OCI-LY3 (cell line): ENCODE measurements at regions not wholly inside any gene's neighbourhood (a gene's known extent, or its start where the extent isn't known, plus 50 kb on each side); places are given as distances from the start of the nearest gene placed in this dataset.

Source experiments
- EZH2phosphoT487 ChIP-seq: fragments of 200-600 bp; shearing (Covaris generic); IDR thresholded peaks from 2 replicates; pipeline ENCODE4 v1.6.1; 2018; ENCODE audit warnings: antibody characterized with exemption, mixed run types, low read depth
- TF ChIP-seq, protein P1 (sequence below): fragments of 200-600, 300-600 bp; sonication (generic); IDR thresholded peaks from 2 replicates; pipeline ENCODE4 v1.5.1; 2014; ENCODE audit warnings: antibody characterized with exemption, low read length, low read depth

DNA sequence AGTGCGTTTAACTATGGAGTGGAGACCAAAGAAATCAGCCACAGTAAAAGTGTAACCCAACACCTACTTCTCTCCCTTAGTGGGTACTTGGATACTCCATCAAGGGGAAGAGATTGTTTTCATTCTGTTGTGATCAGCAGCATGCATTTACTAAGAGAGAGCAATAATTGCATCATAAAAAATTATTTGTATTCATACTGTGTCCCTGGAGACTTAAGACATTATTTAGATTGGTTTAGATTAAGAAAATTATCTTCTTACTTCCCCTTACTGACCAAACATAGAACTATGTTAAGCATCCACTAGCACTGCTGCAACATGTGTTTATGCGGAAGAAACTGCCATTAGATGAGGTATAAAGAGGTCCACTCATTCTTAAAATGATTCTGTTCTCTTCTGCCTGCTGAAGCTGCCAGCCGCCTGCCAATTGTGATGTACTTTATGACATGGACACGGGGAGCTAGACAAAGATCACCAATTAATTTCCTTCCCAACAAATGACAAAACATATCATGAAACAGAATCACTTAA is 738.5 kb downstream of the DIAPH3 start:
- TF ChIP-seq, protein P1, sequence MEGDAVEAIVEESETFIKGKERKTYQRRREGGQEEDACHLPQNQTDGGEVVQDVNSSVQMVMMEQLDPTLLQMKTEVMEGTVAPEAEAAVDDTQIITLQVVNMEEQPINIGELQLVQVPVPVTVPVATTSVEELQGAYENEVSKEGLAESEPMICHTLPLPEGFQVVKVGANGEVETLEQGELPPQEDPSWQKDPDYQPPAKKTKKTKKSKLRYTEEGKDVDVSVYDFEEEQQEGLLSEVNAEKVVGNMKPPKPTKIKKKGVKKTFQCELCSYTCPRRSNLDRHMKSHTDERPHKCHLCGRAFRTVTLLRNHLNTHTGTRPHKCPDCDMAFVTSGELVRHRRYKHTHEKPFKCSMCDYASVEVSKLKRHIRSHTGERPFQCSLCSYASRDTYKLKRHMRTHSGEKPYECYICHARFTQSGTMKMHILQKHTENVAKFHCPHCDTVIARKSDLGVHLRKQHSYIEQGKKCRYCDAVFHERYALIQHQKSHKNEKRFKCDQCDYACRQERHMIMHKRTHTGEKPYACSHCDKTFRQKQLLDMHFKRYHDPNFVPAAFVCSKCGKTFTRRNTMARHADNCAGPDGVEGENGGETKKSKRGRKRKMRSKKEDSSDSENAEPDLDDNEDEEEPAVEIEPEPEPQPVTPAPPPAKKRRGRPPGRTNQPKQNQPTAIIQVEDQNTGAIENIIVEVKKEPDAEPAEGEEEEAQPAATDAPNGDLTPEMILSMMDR, result no peak
- TF ChIP-seq EZH2phosphoT487, result no peak
